GM18951 (cell line): ENCODE measurements at regions not wholly inside any gene's neighbourhood (a gene's known extent, or its start where the extent isn't known, plus 50 kb on each side); places are given as distances from the start of the nearest gene placed in this dataset.

Experiments
- POLR2A ChIP-seq: IDR thresholded peaks from 4 replicates; pipeline ENCODE4 v1.6.1; 2011; ENCODE audit warnings: mild to moderate bottlenecking; ENCODE audit not compliant: insufficient read length, insufficient read depth; ENCODE audit errors: extremely low read depth
- in situ Hi-C: fragments of 300-500 bp; cut with MboI; formaldehyde crosslinking; loops from one replicate; pipeline ENCODE4 v1.12.0; 2022; ENCODE audit warnings: low sequenced_read_pairs, mixed read lengths, inconsistent platforms; ENCODE audit not compliant: unreplicated experiment

DNA sequence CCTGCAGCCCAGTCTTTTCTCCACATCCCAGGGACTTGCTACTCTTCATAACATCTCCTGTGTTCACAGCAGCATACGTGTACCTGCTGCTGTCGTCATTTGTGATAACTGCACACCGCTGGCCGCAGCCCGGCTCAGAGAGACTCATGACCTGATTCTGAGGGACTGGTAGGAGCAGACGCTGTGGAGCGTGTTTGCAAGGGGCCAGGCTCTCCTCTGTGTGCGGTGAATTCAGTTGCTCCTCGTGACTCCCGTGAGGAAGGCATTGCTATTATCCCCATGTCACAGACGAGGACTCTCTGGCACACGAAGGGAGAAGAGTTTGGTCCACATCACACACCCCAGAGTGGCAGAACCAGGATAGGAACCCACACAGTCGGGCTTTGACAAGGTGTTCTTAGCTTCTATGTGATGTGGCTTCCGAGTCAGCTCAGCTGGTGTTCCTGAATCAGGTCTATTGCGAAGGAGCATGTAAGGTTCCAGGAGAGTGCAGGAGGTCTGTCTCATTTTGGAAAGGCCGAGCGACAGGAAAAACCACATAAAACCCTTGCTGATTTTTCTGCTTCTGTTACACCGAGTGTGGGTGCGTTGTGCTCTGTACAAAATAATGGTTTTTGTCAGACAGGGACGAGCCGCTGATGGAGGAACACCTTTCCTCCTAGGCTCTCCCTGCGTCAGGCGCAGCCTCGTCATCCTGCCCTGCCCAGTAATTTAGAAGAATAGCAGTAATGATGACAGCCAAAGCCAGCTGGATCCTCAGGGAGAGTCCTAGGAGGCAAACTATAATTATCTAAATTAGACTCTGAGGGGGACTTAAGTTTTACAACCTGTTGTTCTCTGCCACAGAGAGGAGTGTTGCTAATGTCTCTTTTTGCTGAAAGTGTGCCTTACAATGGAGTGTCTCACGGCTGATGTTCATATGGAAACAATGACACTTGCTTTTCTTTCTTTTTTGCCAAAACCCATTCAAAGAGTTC, 157.5 kb upstream of the RGMA start:
- in situ Hi-C loops = no loop called here
- TF ChIP-seq POLR2A = no peak

DNA sequence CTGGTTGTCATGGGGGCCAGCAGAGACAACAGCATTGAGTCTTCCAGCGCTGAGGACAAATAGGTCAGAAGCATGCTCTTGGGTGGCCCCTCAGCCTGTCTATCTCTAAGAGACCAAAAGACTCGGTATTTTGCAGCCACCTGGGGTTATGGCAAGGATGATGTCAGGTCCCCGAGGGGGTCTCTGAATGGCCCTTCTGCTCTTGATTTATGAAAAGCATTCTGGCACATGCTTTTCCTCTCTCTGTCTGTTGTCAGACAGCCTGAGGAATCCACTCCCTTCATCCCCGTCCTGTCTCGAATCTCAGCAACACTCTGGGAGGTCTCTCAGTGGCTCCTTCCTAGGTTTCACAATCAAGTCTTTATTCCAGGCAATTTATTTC, 156.6 kb upstream of the RGMA start:
- in situ Hi-C loops = no loop called here
- TF ChIP-seq POLR2A = no peak

- in situ Hi-C loops = no loop called here
- TF ChIP-seq POLR2A = no peak
These were observed 156.0 kb upstream of the RGMA start for GRCh38 chr15:93244696-93245660.

DNA sequence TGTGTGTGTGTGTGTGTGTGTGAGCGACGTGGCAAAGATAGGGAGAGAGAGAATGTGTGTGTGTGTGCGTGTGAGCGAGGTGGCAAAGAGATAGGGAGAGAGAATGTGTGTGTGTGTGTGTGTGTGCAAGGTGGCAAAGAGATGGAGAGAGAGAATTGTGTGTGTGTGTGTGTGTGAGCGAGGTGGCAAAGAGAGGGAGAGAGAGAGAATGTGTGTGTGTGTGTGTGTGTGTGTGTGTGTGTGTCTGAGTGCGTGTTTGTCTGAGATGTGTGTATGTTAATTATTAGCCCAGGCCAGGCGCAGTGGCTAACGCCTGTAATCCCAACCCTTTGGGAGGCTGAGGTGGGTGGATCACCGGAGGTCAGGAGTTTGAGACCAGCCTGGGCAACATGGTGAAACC, 154.6 kb upstream of the RGMA start:
- in situ Hi-C loops = no loop called here
- TF ChIP-seq POLR2A = no peak

DNA sequence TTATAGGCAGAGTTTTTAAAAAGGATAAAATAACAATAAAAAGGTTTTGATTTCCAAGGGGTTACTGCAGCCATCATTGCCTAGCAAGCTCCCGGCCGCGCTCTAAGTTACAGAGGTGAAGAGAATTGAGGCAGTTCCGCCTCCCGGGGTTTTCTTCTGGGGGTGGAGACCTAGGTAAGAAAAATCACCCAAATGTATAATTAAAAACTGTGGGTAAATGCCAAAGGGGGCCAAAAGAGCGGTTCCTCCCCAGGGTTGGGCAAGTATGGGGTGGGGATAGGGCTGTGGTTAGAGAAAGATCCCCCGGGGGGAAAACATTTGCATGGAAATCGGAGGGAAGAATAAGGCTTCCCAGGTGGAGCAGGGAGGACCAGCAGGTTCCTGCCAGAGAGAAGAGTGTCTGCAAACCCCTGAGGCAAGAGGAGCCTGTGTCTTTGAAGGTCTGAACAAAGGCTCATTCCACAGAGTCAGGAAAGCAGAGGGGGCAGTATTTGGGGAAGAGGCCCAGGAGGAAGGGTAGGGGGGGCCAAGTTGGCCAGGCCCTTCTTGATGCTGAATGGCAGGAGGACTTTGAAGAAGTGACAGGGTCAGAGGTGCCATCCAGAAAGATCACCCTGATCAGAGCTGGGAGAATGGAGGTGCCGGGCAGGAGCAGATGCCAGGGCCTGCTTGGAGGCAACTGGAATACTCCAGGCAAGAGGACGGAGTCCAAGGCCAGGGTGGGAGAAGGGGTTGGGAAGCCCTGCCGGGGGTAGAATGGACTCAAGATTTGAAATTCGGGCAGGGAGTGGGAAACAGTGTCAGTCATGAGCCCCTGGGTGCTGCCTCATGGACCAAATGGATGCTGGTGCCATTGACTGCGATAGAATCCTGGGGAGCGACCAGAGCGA, 152.9 kb upstream of the RGMA start:
- in situ Hi-C loops = no loop called here
- TF ChIP-seq POLR2A = no peak

DNA sequence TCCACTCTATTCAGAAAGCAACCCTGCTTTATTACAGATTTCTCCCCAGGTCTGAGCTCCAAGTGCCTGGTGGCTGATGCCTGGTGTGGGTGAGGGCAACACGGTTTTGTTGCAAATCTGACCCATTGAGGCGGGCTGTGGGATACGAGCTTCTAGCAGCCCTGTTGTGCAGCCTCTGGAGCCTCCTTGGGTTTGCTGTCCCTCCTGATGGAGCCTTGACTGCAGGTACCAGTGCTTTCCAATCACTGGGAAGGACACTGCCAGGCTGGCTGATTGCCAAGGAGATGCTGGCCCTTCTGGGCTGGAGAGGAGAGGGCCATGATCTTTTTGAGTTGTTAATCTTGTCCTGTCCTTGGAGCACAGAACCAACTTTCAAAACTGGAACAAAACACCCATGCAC, 151.0 kb upstream of the RGMA start:
- in situ Hi-C loops = no loop called here
- TF ChIP-seq POLR2A = no peak

DNA sequence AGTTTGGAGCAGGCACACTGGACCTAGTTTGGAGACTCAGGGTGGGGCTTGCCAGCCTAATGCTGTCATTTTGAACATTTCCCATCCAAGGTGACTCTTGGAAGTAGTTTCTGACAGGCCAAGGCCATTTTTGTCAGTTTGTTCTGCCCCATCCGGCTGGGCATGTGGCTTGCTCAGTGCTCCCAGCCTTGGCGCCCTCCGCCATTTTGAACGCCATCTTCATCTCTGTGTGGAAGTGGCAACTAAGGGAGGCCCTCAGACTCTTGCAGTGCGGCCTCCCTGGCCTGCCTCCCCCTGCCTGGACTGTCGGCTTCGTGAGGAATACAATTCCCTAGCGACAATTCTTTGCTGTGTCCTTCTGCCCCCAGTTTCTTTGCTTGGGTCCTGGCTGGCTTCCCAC, 150.6 kb upstream of the RGMA start:
- no peak for TF ChIP-seq POLR2A
- in situ Hi-C loops = no loop called here

- in situ Hi-C loops = no loop called here
- no peak for TF ChIP-seq POLR2A
These were observed 149.6 kb upstream of the RGMA start for GRCh38 chr15:93238641-93239040.

GRCh38 chr15:93235926-93236780, 147.1 kb upstream of the RGMA start:
- in situ Hi-C loops = no loop called here

GRCh38 chr15:93235269-93235668, 146.3 kb upstream of the RGMA start:
- in situ Hi-C loops = no loop called here
- TF ChIP-seq POLR2A = no peak

More at GRCh38 chr15:93235926-93236780, 147.1 kb upstream of the RGMA start:
- TF ChIP-seq POLR2A = no peak

DNA sequence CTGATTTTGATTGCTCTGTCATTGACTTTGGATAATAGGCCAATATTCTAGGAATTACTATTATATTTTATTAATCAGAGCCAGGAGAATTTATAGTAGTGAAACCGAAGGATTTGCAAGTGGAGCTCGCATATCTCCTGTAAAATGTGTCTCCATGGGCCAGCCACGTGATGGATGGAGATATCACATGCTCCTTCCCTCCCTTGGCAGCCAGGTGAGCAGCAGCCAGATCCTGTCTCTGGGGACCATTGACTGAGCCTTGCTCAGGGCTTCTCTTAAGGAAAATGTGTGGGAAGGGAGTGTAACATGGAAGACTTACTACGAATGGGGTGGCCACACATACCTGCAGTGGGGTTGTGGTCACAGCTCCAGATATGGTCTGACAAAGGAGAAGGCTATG, 144.7 kb upstream of the RGMA start:
- in situ Hi-C loops = no loop called here
- no peak for TF ChIP-seq POLR2A

DNA sequence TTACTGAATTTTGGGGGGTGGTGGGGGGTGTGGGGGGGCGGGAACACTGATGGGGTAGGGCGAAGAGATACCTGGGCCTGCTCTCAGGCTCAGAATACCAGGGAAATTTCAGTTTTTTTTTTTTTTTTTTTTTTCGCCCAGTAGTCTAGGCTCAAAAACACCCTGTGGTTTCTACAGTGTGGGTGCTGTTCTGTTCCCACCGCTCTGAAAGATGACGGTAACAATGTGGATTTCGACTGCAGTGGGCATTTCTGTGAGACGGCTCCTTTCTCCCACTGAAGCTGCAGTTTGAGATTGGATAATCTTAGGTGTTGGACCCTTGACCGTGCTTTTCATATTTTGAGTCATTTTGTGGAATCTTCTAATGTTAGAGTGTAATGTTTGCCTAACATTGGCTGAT, 143.8 kb upstream of the RGMA start:
- no peak for TF ChIP-seq POLR2A
- in situ Hi-C loops = no loop called here
